T47D (cell line): ENCODE measurements at regions not wholly inside any gene's neighbourhood (a gene's known extent, or its start where the extent isn't known, plus 50 kb on each side); places are given as distances from the start of the nearest gene placed in this dataset.

ENCODE experiments used
- DNase-seq, 2 experiments: peaks; one replicate each; pipeline versions ENCODE4 v3.0.0 to v3.0.0-alpha.2; 2011 to 2012; ENCODE audit warnings: low read depth in 1 of 2, low spot score in 1 of 2
- JUND ChIP-seq: IDR thresholded peaks from 2 replicates; pipeline ENCODE4 v1.6.1; 2012; ENCODE audit warnings: low read depth
- in situ Hi-C: cut with HindIII; loops from 2 replicates; pipeline ENCODE4 v1.10.0; 2016; ENCODE audit warnings: low sequenced_read_pairs, low pct_unique_long_range_greater_than_20kb

DNA sequence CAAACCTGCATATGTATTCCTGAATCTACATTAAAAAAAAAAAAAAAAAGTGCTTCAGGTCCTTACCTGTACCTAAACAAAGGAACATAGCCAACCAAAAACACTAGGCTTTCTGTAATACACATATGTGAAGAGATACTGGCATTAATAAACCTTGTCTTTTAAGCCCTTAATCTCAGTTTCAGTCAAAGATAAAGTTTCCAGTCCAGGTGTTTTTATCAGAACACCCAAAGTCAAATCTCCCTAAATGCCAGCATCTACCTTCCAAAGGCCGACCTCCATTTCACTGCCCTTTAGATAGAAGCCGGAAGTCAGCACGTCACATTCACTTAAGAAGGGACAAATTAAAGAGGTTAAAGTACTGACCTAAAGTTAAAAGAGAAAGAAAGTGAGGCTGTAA, 79.8 kb upstream of the NEBL start:
- TF ChIP-seq JUND: no peak
- in situ Hi-C loops: no loop called here
- DNase-seq: no peak

DNA sequence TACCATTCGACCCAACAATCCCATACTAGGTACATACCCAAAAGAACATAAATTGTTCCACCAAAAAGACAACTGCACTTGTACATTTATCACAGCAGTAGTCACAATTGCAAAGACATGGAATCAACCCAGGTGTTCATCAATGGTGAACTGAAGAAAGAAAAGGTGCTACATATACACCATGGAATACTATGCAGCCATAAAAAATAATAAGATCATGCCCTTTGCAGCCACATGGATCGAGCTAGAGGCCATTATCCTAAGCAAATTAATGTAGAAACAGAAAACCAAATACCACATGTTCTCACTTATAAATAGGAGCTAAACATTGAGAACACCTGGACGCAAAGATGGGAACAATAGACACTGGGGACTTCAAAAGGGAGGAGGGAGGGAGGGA, 79.3 kb upstream of the NEBL start:
- DNase-seq: no peak
- in situ Hi-C loops: no loop called here
- TF ChIP-seq JUND: no peak

DNA sequence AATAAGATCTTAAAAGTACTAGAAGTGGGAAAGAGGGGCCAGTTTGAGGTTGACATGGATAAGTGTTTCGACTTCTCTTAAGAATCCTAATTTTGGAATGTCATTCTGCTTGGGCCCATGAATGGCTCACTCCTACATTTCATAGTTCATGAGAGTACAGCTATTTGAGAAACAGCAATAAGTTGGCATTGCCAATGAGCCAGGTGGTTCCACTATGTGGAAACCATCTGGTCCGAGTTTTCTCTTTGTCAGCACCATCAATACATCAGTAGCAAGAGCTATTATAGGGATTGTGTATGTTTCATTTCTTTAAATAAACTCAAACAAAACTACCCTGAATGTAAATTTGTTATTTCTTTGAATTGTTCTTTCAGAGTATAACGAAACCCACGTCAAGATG, 78.1 kb upstream of the NEBL start:
- in situ Hi-C loops: no loop called here
- DNase-seq: no peak

DNA sequence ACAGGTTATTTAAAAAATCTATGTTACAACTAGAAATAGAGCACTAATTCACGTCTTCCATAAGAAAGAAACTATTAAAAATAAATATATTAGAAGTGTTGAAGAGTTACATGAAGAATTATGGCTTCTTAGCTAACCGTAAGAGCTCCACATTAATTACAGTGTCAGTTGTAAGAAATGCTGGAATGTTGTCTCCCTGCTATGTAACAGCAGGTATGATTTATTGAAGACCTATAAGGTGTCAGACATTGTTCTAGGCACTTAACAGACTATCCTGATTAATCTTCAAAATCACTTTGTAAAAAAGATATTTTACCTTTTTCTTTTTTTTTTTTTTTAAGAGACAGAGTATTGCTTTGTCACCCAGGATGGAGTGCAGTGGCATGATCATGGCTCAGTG, 75.8 kb upstream of the NEBL start:
- DNase-seq: no peak
- in situ Hi-C loops: no loop called here
- TF ChIP-seq JUND: no peak

More for the DNA sequence above, 78.1 kb upstream of the NEBL start:
- TF ChIP-seq JUND: no peak

DNA sequence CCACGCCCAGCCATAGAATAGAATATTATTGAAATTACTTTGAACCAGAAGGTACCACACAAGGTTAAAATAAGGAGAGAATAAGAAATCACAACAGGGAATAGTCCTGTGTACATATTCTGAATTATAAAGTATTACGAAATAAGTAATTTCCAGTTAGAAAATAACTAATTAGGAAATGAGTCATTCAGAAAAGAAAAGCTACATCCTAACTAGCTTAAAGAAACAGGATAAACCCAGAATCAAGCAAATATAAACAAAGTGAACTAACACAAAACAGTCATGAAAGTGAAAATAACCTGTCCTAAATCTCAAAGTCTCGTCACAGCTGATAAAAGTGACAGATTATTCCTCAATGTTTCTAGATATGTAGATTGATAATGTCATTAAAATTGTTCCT, 74.8 kb upstream of the NEBL start:
- in situ Hi-C loops: no loop called here
- TF ChIP-seq JUND: no peak
- no peak for DNase-seq

DNA sequence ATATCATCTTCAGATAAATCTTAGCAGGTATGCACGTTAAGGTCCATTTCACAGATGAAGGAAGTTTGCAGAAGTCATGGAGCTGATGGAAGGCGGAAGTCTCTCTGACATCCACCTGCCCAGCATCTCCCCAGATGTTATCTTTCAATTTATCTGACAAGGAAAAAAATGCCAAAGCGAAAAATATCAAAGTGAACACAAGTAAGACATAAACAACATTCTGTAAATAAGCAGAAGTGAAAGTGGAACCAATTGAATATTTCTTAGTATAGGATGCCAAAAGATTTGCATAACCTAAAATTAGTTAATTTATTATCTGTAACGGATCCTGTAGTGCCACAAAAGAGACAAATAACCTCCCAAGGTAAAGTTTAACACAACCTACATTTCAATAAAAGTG, 73.6 kb upstream of the NEBL start:
- TF ChIP-seq JUND: no peak
- in situ Hi-C loops: no loop called here
- DNase-seq: no peak

DNA sequence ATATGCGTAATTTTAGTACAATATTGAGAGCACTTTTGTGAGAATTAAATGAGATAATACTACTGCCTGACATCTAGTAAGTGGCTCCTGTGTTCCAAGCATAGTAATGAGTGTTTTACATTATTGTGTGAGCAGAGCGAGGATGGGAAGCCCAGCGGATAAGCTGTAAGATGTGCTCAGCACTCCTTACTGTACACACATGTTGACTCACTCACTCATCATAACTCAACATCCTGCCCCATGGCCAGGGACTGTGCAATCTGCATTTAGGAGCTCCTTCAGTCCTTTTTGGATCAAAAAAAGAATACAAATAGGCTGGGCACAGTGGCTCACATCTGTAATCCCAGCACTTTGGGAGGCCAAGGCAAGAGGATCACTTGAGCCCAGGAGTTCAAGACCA, 72.9 kb upstream of the NEBL start:
- DNase-seq: no peak
- in situ Hi-C loops: no loop called here
- no peak for TF ChIP-seq JUND

DNA sequence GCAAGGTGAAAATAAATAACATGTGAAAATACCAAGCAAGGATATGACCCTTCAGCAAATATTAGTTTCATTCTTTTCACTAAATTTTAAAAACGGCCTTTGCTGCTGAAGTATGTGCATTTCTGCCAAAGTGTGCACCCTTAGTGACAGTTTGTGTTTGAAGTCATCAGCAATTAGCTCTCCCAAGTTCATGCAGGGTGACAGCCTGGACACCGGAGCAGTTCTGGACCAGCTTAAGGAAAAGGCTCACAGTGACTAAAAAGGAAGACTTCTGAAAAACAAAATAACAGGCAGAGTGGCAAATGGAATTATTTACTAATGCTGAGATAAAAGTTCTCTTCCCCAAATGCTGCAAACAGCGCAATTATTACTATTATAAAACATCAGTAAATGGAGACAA, 69.3 kb upstream of the NEBL start:
- in situ Hi-C loops: no loop called here
- no peak for DNase-seq
- TF ChIP-seq JUND: no peak

DNA sequence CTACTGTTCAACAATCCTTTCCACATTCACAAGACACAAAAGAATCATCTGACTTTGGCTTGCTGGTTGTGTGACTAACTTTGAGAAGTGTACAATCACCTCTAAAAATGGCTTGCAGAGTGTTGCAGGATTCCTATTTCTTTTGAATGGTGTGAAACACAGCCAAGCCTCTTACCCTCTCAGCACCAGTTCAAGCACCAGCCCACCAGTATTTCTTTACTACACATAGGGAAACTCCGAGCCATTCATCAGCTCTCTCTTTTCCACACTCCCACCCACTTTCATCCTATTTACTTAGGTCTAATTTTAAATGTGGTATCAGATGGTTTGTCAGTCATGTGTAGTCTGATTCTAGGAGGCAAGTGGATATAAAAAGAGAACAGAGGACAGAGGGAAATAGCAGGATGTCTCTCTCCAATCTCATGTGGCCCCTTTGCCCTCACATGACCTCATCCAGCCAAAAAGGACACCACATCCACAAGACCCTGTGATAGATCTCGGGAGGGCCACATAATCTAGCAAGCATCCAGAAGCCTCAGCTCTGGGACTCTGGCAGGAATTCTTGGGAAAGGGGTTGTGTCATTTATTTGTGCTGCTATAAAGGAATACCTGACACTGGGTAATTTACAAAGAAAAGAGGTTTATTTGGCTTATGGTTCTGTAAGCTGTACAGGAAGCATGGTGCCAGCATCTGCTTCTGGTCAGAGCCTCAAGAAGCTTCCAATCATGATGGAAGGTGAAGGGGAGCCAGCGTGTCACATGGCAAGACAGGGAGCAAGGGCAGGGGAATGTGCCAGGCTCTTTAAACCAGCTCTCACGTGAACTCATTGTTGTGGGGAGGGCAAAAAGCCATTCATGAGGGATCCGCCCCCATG, 66.8 kb upstream of the NEBL start:
- DNase-seq: no peak
- in situ Hi-C loops: no loop called here
- TF ChIP-seq JUND: no peak

DNA sequence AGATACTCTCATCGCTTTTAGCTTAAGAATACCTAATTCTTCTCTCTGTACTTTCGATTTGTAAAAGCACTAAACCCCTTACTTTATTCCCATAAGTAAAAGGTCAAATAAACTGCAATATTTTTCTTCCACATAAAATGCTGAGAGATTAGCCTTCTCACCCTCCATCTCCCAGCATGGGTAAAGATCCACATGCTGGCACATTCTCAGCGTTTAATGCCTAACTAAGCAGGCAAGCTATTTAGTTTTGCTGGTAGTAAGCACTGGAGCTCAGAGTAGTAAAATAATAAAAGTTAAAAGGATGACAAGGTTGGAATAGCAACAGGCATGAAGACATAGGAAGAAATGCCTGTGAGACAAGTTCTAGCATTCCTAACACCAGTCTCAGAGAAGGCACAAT, 65.9 kb upstream of the NEBL start:
- no peak for DNase-seq
- TF ChIP-seq JUND: no peak
- in situ Hi-C loops: no loop called here

DNA sequence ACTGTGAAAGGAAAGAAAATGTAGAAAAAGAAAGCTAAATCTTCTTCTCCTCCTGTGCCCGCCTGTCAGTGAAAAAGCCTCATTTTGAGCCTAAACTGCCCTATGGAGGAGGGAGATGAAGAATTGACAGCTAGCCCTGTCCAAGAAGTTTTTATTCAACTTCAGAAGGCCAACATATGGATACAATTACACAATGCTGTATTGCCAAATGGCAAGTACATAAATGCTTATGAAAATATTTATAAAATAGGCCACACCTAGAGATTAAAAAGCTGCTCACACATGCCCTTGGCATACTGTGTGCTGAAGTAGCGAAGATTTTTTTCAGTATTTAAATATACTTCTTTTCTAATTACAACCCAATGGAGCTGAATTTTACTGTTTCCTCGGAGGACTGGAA, 65.1 kb upstream of the NEBL start:
- DNase-seq: no peak
- TF ChIP-seq JUND: no peak
- in situ Hi-C loops: no loop called here

DNA sequence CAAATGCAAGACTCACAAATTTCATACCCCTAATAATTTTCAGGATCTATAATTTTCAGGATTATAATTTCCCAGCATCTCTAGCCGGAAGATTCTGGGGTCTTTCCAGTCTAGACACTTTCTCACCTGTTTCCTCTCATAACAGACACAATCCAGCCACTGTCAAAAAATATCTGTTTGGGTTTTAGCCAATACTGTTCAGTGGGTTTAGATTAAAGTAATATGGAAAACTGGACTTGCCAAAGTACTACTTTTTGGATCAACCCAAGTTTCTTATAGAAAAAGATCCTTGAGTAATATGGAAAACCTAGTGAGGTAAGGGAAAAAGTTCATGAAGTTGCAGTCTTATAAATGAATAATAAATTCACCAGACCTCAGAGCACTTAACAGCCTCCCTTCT, 62.1 kb upstream of the NEBL start:
- TF ChIP-seq JUND: no peak
- in situ Hi-C loops: no loop called here

DNA sequence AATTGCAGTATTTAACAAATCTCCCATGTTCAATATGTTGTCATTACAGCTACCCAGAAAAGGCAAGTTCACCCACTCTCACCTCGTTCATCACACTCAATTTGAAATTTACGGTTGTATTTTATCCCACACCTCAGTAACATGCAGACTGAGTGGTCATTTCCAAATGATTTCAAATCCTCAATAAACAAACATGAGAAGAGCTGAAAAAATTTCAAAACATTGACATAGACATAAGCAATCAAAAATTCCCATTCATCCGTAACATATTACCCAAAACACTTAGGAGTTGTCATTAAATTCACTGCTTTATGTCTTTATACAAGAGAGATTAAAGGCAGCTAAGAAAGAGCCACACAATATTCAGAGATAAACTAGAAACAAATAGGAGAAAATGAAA, 61.7 kb upstream of the NEBL start:
- no peak for TF ChIP-seq JUND
- in situ Hi-C loops: no loop called here
- no peak for DNase-seq

More for the DNA sequence above, 62.1 kb upstream of the NEBL start:
- no peak for DNase-seq

DNA sequence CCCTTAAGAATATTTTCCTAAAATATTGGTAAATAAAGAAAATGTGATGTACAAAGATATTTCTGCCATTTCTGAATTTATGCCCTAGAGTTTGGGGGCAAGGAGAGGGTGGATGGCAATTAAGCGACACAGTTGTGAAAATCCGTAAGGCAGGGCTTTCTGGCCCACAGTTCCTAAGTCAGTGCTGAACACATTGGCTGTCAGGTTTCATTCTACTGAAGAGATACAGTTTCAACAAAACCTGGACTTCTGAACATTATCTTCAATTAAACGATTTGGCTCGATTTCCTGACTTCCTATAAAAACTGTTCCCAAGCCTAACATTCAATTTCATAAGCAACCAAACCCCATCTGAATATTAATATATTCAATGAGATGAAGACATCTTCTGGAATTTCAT, 61.1 kb upstream of the NEBL start:
- no peak for DNase-seq
- in situ Hi-C loops: no loop called here
- TF ChIP-seq JUND: no peak

DNA sequence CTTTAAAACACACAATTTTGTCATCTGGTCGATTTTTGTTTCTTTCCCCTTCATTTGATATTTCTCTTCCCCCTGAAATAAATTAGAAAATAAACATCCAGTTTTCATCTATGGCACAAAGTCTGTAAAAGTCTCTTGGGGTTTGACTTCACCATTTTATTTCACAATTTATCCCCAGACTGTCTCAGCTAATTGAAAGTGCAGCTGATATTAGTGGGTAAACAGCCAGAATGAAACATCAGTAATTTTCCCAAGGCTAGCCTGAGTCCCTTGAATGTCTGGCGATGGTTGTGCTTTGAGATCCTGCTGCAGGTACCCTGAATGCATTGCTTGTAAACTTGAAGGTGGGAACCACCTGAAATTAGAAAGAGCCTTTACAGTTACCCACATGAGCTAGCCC, 60.6 kb upstream of the NEBL start:
- in situ Hi-C loops: no loop called here
- no peak for TF ChIP-seq JUND
- DNase-seq: no peak
